Stimulated activated CD8-positive, alpha-beta memory T cell treated with anti-CD3 and anti-CD28 coated beads, Interleukin-7, amount 100 ng/mL, for 24 hours (primary cell): ENCODE measurements at regions not wholly inside any gene's neighbourhood (a gene's known extent, or its start where the extent isn't known, plus 50 kb on each side); places are given as distances from the start of the nearest gene placed in this dataset.

Source experiments
- DNase-seq: peaks from one replicate; pipeline ENCODE4 v3.0.0-alpha.2; 2020; ENCODE audit warnings: low read depth

DNA sequence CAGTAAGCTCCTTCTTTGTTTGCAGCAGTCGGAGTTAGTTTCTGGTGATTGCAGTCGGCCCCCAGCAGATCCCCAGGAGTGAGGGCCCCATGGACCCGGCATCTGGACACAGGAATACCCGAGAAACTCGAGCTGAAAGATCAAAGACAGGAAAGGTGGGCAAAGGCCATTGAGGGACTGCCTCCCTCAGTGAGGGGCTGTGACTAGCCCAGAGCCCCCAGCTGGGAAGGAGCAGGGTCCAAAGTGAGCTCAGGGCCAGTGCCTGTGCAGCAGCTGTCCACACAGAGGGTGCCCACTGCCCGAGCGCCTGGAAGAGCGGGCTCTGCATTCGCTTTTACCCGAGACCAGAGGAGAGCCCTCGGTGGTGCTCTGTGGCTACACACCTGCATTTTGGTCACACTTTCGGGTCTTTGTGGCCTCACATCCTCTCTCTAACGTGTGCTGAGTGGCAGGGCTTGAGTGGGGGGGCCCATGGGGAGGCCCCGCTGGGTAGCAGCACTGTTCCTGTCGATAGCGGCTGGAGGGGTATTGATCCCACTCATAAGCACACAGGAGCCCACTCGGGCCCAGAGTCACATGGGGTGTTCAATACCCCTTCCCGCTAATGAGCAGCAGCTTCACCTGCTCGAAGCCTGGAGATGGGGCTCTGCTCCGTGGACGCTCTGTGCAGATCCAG, 532.9 kb downstream of the TBC1D22A start:
- no peak for DNase-seq

DNA sequence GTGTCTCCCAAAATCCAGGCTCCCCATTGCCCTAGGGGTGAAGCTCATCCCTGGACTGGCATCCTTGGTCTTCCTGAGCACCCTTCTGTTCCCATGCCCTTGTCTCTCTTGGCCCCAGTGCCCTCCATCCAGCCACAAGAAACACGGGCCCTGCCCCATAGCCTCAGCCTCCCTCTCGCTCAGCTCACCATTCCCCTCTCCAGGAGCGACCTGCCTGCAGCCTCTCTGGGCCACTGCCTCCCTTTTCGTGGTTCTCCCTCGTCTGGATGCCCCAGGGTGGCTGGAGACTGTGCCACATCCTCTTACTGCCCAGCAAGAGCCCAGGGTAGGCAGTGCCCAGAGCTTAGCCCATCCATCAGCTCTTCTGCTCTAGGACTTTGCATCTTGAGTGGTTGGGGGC, 532.1 kb downstream of the TBC1D22A start:
- no peak for DNase-seq

DNA sequence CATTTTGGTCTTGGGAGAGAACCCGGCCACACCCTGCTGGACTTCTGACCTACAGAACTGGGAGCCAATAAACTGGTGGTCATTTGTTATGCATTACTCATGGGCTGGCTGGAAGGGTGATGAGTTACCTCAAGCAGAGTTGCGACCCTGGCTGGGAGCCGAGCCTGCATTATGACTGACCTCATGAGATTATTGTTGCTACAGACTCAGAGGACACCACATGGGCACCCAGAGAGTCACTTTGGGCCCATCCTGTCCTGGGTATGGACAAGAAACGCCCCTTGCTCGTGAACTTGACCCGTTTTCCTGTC, 531.7 kb downstream of the TBC1D22A start:
- no peak for DNase-seq

DNA sequence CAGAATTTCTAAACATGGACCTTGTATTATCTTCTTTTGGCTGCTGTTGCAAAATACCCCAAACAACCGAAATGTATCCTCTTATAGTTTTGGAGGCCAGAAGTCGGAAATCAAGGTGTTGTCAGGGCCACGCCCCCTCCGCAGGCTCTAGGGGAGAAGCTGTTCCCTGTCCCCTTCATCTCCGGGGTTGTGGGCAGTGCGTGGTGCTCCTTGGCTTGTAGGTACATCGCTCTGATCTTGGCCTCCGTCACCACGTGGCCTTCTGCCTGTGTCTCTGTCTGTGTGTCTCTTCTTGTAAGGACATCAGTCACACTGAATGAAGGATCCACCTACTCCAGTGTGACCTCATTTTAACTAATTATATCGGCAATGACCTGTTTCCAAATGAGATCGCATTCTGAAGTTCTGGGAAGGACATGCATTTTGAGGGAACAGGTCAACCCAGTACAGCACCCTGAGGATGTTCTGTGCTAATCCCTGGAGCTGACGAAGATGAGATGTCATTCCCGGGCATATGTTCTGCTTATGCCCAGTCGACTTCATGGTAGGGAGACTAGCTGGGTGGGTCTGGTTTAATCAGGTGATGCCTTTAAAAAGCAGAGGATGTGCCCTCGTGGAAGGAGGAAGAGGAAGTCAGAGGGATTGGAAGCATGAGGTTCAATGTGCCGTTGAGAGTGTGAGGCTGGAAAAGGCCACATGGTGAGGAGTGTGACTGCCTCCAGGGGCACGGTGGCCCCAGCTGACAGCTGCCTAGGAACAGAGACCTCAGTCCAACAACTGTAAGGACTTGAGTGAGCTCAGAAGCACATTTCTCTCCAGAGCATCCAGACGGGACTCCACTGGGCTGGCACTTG, 531.1 kb downstream of the TBC1D22A start:
- DNase-seq: no peak

DNA sequence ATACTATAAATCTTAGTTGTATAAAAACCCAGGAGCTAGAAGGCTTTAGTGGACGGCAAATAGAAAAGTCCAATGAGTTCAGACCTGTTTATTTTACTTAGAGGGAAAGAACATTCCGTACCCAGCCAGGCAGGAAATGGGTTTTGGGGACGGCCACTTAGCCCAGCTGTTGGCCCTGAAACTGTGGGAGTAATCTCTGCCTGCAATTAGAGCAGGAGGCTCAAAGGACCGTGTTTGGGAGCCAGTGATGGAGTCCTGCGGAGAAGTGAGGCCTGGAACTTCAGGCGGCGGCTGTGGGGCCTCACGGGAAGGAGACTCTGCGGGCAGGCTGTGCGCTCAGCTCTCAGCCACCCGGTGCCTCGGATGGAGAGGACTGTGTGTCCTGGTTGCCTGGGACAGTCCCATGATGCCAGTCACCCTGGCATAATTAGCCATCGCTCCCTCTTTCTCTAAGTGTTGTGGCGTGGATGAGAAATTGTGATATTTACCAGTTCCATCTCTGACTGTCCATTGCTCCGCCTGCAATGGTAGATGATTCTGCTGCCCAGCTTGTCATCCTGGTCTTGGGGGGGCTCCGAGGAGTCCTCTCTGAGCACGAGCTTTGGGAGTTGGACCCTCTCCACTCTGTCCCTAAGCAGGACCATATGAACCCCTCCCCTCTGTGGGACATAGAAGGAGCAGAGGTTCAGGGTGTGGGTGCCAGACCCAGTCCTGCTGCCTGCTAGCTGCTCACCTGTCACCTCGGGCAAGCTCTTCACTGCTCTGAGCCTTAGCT, 530.3 kb downstream of the TBC1D22A start:
- DNase-seq: no peak

DNA sequence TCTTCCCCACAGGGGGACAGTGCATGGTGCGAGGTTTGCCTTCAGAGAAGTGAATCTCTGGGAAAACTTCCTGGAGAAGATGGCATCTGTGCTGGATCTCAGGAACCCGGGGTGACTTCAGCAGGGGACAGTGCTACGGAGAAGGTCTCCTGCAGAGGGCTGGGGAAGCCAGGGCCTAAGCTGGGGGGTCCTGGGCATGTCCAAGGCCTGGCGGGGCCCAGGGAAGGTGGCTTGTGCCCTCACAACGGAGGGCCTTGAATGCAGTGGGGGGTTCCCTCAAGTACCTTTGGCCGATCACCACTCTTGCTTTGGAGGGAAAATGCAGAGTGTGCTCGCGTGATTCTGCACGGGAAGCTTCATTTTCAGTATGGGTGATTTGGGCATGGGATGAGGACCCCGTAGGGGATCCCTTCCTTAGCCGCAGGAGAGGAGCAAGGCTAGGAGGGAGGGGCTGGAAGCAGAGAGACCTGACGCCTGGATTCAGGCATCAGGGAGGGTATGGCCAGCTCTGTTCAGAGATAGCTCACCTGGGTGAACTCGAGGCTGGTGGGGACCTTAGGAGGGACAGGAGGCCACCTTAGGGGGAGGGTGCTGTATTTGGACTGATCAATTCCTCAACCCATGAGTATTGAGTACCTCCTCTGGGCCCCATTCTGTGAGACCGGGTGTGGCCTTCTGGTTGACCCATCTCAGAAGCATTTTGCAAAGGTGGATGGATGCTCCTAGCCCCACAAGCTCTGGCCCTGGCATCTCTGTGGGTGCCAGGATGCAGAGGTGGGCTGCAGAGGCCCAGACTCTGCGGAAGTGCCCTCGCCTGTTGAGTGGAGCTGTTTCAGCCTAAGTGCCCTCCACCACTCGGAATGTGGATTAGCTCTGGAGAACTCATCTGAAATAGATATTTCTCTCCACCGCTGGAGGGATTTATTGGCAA, 529.4 kb downstream of the TBC1D22A start:
- DNase-seq: no peak

DNA sequence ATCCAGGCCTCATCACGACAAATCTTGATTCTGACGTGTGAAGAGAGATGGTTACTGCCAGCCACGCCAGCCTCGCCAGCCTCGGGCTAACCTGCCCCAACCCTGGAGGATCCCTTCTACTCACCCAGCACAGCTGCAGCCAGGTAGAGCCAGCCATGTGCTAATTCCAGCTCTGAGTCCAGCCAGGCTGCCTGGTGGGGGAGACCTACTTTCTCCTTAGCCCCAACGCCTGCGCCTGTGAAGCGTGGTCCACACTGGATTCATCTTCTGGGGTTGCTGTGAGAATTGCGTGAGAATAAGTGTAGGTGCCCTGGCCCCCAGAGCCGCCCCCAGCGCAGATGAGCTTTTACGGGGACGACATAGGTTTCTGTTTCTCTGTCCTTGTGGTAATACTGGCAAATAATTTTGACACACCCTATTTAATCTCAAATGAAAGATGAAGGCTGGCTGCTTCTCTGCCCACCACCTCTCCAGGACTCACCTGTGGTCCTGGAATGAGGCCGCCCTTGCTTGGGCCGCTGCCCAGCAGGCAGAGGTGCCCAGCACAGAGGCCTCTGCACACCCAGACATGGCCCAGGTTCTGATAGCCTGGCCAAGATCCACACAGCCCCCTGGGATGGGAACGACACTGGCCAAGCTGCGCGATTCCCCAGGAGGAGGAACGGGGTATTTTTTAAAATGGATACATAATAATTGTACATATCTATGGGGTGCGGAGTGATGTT, 528.4 kb downstream of the TBC1D22A start:
- DNase-seq: no peak

DNA sequence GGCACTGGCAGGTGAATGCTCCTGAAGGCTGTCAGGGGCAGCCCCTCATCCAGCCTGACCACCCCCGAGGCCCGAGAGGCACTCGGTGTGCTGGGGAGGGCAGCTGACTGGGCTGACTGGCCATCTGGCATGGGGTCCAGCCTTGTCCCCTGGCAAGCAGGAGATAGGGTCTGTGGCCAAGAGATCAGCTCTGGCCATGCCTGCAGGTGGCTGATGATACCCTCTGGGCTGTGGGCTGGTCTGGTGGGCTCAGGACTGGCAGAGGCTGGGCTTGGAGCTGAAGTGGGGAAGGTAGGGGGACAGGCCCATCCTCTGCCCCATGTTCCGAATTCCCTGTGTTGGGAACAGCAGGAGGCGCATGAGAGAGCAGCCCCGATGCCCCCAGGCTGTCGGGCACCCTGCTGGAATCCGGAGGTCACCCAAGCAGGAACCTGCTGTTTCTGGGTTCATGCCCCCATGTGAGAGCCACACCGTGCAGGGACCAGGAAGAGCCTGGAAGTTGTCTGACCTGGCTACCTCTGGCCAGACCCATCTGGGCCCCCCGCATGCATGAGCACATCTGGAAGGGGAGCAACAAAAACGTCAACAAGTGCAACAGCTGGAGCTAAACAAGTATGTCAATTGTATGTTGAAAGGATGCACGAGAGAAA, 527.0 kb downstream of the TBC1D22A start:
- no peak for DNase-seq

DNA sequence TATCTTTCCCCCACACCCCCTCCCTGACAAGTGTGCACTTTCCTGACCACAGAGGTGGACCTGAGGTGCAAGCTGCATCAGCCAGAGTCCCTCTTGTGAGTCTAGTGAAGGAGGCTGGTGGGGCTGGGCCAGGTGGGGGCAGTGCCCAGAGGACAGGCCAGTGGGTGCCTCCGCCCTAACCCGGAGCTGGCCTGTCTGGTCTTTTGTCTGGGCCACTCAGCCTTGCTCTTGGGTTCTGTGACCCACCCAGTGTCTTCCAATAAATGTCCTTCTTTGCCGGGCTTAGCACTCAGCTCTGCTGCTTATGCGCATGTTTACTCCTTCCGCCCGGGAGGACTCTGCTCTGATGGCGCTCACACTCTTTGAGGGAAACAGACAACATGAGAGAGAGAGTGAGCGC, 526.2 kb downstream of the TBC1D22A start:
- DNase-seq: no peak

DNA sequence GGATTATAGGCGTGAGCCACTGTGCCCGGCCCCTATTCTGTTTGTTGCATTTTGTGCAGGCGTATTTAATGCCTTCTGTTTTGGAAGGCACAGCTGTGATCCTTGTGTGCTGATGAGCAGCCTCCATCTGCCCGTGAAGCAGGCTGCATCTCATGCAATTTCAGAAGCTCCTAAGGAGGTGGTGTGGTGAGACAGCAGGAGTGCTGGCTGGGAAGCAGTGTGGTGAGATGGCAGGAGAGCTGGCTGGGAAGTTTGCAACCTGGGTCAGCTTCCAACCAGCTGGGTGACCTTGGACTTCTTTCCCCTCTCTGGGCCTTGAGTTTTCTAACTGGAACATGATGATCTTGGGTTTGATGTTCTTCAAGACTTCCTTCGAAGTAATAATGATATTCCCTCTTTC, 525.1 kb downstream of the TBC1D22A start:
- no peak for DNase-seq

DNA sequence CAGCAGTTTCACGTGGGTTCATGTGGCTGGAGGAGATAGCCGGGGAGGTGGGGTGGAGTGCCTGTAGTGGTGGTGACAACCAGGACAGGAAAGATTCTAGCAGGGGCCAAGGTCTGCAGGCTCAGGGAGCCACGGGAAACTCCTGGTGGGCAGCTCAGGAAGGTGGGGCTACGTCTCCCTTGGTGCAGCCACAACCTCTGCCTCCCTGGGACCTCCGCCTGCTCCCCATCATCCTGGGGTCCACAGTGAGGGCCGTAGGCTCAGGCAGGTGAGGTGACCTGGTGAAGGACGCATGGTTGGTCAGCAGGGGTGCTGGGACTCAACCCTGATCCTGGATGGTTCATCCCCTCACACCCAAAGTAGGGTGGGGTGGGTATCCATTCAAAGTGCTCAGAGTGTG, 524.1 kb downstream of the TBC1D22A start:
- no peak for DNase-seq

DNA sequence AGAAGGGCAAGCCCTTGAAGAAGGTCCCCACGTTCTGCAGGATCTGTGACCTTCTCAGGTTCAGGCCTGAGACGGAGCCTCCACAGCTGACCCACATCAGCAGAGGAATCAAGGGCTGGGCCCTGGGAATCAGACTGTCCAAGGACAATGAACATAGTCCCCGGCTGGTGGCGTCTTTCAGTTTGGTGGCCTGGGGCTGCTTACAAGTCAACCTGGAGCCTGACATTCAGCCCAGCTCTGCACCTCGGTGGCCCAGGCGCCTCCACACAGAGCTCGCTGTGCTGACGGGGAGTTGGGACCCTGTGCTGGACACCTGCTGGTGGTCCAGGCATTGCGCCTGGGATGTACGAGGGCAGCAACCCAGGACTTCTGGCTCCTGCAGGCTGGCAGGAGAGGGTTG, 523.5 kb downstream of the TBC1D22A start:
- no peak for DNase-seq

DNA sequence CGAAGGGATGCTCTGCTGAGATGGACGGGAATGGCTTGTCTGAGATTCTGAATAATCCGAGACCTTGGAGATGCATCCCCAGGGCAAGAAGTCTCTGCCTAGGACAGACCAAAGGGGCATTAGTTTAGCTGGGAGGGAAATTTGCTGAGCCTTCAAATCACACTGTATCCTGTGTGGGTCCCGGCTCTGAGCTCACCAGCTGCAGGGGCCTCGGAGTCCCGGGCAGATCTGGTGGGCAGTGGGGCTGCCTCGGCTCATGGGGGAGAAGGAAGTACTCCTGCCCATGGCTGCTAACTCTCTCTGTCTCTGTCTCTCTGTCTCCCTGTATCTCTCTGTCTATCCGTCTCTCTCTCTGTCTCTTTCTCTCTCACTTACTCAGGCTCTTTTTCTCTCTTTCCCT, 522.4 kb downstream of the TBC1D22A start:
- DNase-seq: no peak

DNA sequence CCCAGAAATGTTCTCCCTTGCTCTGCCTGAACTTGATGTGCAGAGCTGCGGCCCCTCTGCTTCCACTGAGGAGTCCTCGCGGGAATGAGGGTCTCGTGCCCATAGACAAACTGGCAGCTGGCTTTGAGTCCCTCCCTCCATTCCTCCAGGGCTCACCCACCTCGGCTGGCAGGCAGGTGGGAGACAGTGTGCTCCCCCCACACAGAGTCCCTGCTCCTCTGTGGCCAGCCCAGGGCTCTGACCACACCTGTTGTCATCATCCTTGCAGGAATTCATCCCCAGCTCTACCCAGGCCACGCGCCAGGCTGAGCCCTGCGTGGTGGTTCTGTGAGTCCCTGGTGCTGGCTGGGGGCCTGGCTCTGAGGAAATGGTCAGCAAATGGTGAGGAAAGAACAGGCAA, 521.9 kb downstream of the TBC1D22A start:
- no peak for DNase-seq

DNA sequence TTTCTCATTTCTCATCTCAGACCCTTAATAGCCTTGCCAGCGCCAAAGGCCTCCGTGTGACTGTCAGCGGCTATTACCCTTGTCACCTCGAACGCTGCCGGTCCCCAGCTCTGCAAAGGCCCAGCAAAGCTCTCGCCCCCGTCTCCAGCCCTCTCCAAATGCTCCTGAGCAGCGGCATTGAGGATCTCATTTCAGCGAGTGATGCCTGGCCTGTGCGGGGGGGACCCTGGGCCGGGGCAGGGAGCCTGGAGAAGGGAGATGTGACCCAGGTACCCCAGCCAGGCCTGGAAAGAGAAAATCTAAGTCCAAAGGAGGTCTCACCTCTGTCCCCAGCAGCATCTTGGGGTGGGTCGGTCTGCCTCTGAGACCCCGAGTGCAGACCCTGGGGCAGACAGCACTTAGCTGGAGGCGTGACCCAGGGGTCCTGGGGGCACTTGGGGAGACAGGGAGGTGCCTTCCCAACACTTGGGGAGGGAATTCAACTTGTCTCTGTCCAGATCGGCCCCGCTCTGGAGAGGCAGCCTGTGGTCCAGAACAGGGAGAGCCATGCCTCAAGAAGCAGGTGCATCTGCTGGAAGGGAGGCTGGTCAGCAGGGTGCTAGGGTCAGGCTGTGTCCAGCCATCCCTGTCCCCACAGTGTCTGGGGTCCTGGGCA, 521.3 kb downstream of the TBC1D22A start:
- DNase-seq: no peak

DNA sequence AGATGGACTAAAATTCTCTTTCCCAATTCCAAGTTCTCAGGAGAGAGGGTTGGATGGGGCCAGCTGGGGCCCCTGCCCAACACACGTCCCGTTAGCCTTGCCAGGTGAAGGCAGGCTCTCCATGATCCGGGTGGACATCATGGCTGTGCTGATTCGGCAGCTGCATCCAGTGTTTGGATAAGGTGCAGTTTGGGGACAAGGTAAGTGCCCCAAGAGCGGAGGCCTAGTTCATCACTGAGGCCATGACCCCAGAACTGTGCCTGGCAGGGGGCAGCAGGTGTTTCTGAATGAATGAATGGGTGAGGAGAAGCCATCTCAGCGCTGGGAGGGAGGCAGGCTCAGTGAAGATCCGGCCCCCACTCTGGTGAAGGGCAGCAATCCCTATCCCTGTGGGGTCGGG, 520.4 kb downstream of the TBC1D22A start:
- DNase-seq: no peak

DNA sequence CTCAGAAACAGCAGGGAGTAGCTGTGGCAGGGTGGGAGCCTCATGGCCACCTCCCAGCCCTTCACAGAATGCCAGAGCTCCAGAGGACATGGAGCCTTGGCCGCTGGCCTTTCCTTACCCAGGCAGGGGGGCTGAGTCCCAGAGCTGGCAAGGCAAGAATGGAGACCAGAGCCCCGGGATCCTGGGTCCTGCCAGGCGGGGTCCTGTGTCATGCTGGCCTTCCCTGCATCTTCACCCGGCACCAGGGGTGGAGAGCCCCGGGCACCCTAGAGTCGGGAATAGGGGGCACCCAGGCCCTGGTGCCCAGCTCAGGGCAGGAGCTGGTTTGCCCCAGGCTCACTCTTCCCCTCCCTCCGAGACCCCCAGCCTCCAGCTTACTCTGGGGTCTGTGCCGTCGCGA, 519.9 kb downstream of the TBC1D22A start:
- DNase-seq: no peak

DNA sequence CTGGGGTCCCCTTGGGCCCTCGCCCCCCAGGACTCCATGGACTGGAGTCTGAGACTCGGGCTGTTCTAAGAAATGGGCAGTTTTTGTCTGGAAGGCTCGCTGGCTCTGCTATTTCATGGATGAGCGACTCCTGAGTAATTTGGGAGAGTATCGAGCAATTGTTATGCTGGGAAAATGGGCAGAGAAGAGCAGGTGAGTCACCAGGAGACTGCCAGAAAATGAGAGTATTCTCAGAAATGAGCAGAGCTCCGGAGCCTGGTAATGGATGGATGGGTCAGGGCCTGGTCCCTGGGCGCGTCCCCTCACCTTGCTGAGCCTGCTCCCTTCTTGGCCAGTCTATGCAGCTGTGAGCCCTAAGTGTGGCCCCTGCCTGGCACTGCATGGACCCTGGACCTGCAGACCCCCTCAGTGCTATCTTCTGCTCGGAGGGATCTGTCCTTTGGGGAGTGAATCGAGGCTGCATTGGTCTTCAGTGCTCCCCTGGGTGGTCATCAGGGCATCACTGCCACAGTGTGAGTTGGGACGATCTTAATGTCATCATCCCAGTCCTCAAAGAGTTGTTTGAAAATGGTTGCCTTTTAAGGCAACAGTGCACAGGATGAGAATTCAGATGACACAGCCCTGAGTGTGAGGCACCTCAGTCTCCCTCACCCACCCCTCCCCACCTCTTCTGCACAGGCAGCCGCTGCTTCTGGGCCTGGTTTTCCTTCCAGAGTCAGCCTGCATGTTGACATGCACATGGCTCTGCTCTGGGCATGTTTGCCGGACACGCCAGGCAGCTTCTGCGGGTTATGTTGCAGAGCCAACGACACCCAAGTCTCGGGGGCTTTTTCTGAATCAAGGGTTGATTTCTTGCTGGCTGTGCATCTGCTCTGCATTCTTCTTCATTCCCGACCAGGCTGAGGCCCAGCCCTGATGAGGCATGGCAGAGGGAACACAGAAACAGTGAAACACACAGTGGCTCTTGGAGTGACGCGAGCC, 519.0 kb downstream of the TBC1D22A start:
- no peak for DNase-seq

DNA sequence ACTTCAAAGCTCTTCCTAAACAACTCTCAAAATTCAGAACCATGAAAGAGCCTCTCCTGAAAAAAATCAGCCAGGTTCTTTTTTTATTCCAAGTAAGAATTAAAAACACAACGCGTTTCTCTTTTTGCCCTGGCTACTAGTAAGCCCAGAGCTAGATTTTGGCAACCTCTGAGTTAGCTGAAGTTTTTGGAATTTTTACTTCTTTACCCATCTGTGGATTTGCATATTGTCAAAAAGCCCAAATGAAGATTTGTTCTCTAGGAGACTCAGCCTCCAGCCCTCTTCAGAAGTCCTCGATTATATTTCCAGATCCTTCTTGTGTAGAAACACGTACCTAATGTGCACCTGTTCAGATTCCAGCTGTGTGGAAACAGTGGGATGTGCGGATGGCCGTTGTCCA, 517.9 kb downstream of the TBC1D22A start:
- DNase-seq: no peak
